ENCODE measurements at regions not wholly inside any gene's neighbourhood (a gene's known extent, or its start where the extent isn't known, plus 50 kb on each side); places are given as distances from the start of the nearest gene placed in this dataset.

GRCh38 chr20:40915756-40916155 lies 112.9 kb upstream of the TOP1 start (continued):
- TF ChIP-seq KDM1A (IDR thresholded peaks at IDR 0.05; ENCODE audit: borderline replicate concordance, low read length): no peak
- TF ChIP-seq, protein P1, sequence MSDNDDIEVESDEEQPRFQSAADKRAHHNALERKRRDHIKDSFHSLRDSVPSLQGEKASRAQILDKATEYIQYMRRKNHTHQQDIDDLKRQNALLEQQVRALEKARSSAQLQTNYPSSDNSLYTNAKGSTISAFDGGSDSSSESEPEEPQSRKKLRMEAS (IDR thresholded peaks at IDR 0.05): no peak
- TF ChIP-seq KDM4A (IDR thresholded peaks at IDR 0.05; ENCODE audit: low read depth, low read length, severe bottlenecking): no peak
- TF ChIP-seq SP2 (IDR thresholded peaks at IDR 0.05; ENCODE audit: low read length): no peak
- TF ChIP-seq ASH2L (IDR thresholded peaks at IDR 0.05; ENCODE audit: low read length): no peak
- no peak for TF ChIP-seq YY1 (IDR thresholded peaks at IDR 0.05; ENCODE audit: low read depth, low read length)
- TF ChIP-seq CBX5 (IDR thresholded peaks at IDR 0.05; ENCODE audit: low read depth, low read length): no peak
